ENCODE measurements at regions not wholly inside any gene's neighbourhood (a gene's known extent, or its start where the extent isn't known, plus 50 kb on each side); places are given as distances from the start of the nearest gene placed in this dataset.

- no peaks in the 10 kb centered on the region for H3K4me1 ChIP-seq (ENCODE audit: low read length)
- DNase-seq = no peak
- no peak overlapping the region for H3K4me2 ChIP-seq (ENCODE audit: low read depth, low read length)
- no peaks in the 10 kb centered on the region for H4K20me1 ChIP-seq (ENCODE audit: insufficient read depth, low read length)
- no peaks in the 10 kb centered on the region for H3K9me2 ChIP-seq (replicated peaks; ENCODE audit: insufficient read depth, low read length)
- no peaks in the 10 kb centered on the region for H3K36me3 ChIP-seq (replicated peaks; ENCODE audit: insufficient read depth, low read length)
- H3K27ac ChIP-seq (ENCODE audit: low read length) = no peak overlapping the region
- H3K27me3 ChIP-seq (replicated peaks; ENCODE audit: insufficient read depth, low read length) = no peaks in the 10 kb centered on the region
- no peak overlapping the region for H3K9ac ChIP-seq (ENCODE audit: low read length)
- H3K4me3 ChIP-seq (ENCODE audit: low read length) = no peak overlapping the region
- no peak overlapping the region for H2AFZ ChIP-seq (ENCODE audit: low read length)
- H3K9me3 ChIP-seq (replicated peaks; ENCODE audit: insufficient read depth, low read length) = no peaks in the 10 kb centered on the region
- no peaks in the 10 kb centered on the region for H3F3A ChIP-seq (ENCODE audit: insufficient read depth, low read length)
- no peaks in the 10 kb centered on the region for H3K79me2 ChIP-seq (ENCODE audit: low read length)
- no peak for TF ChIP-seq CTCF (IDR thresholded peaks at IDR 0.05; ENCODE audit: low read length)
Measured at GRCh38 chr10:65614956-65615565, 1310.8 kb upstream of the LRRTM3 start.

DNA sequence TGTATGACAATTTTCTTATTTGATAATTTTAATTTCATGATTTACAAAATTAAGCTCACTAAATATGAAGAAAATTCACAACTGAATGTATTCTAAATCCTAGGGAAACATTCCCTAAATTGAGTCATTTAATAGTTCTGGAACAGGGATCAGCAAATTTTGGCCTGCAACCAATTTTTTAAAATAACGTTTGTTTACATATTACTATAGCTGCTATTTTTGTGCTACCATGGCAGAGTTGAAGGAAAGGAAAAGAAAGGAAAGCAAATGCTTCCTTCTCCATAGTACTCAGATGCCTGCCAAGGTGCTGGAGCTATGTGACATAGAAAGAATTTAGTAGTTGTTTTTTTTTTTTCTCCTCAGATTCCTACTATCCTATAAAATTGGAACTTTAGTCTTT, 1307.7 kb upstream of the LRRTM3 start:
- Histone ChIP-seq H3K36me3 (replicated peaks; ENCODE audit: insufficient read depth, low read length) (no peaks in the 10 kb centered on the region), H3K4me1 (ENCODE audit: low read length) (no peaks in the 10 kb centered on the region), H3K27me3 (replicated peaks; ENCODE audit: insufficient read depth, low read length) (no peaks in the 10 kb centered on the region), H3K27ac (ENCODE audit: low read length) (no peak overlapping the region), H3K9ac (ENCODE audit: low read length) (no peak overlapping the region), H2AFZ (ENCODE audit: low read length) (no peak overlapping the region), H3K9me2 (replicated peaks; ENCODE audit: insufficient read depth, low read length) (no peaks in the 10 kb centered on the region), H4K20me1 (ENCODE audit: insufficient read depth, low read length) (no peaks in the 10 kb centered on the region), H3K4me2 (ENCODE audit: low read depth, low read length) (no peak overlapping the region), H3K79me2 (ENCODE audit: low read length) (no peaks in the 10 kb centered on the region), H3F3A (ENCODE audit: insufficient read depth, low read length) (no peaks in the 10 kb centered on the region), H3K9me3 (replicated peaks; ENCODE audit: insufficient read depth, low read length) (no peaks in the 10 kb centered on the region), H3K4me3 (ENCODE audit: low read length) (no peak overlapping the region)
- DNase-seq = no peak
- TF ChIP-seq CTCF (IDR thresholded peaks at IDR 0.05; ENCODE audit: low read length) = no peak
- TF ChIP-seq EZH2phosphoT487 (IDR thresholded peaks at IDR 0.05; ENCODE audit: low read length) = no peak
- TF ChIP-seq EZH2 (optimal IDR thresholded peaks at IDR 0.05; ENCODE audit: low read depth, low read length) = no peak

DNA sequence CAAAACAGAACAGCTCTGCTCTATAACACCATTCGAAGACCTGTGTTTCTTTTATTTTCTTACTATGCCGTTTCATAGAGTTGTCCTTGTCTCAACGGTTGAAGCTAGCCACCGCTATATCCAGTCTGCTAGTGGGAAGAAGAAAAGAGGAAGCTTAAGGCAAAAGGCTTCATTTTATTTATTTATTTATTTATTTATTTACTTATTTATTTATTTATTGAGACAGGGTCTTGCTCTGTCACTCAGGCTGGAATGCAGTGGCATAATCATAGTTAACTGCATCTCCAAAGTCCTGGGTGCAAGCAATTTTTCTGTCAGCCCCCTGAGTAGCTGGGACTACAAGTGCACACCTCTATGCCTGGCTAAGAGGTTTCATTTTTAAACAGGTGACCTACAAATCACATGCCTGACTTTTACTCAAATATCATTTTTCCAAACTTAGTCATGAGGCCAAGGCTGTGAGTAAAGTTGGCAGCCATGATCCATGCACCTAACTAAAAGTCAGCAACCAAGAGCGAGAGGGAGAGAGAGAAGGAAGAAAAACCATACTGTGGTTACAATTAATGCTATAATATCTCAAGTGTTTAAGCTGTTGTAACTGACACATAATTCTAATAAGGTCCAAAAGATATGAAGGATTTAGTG, 1305.3 kb upstream of the LRRTM3 start:
- no peak overlapping the region for H3K4me3 ChIP-seq (ENCODE audit: low read length)
- H4K20me1 ChIP-seq (ENCODE audit: insufficient read depth, low read length) = no peaks in the 10 kb centered on the region
- H3K79me2 ChIP-seq (ENCODE audit: low read length) = no peaks in the 10 kb centered on the region
- H3K9ac ChIP-seq (ENCODE audit: low read length) = no peak overlapping the region
- H3K36me3 ChIP-seq (replicated peaks; ENCODE audit: insufficient read depth, low read length) = no peaks in the 10 kb centered on the region
- H3F3A ChIP-seq (ENCODE audit: insufficient read depth, low read length) = no peaks in the 10 kb centered on the region
- H3K9me3 ChIP-seq (replicated peaks; ENCODE audit: insufficient read depth, low read length) = no peaks in the 10 kb centered on the region
- H3K27ac ChIP-seq (ENCODE audit: low read length) = no peak overlapping the region
- DNase-seq = no peak
- H3K4me1 ChIP-seq (ENCODE audit: low read length) = no peaks in the 10 kb centered on the region
- no peaks in the 10 kb centered on the region for H3K9me2 ChIP-seq (replicated peaks; ENCODE audit: insufficient read depth, low read length)
- no peaks in the 10 kb centered on the region for H3K27me3 ChIP-seq (replicated peaks; ENCODE audit: insufficient read depth, low read length)
- H3K4me2 ChIP-seq (ENCODE audit: low read depth, low read length) = no peak overlapping the region
- H2AFZ ChIP-seq (ENCODE audit: low read length) = no peak overlapping the region
- TF ChIP-seq EZH2phosphoT487 (IDR thresholded peaks at IDR 0.05; ENCODE audit: low read length) (no peak), CTCF (IDR thresholded peaks at IDR 0.05; ENCODE audit: low read length) (no peak), EZH2 (optimal IDR thresholded peaks at IDR 0.05; ENCODE audit: low read depth, low read length) (no peak)

Data from MM.1S (cell line).